Gastrocnemius medialis (tissue), 4 donors: ENCODE measurements at regions not wholly inside any gene's neighbourhood (a gene's known extent, or its start where the extent isn't known, plus 50 kb on each side); places are given as distances from the start of the nearest gene placed in this dataset.

Source experiments
- ATAC-seq, 2 donors: fragments of 150-250 bp; one replicate each; pipeline ENCODE4 v1.9.1; 2016
- DNase-seq, 2 donors: peaks; one replicate each; pipeline ENCODE4 v3.0.0-alpha.2; 2019
- H3K27ac ChIP-seq, 4 donors: fragments of 200-600 bp; sonication (generic); 1 replicate in 1 of 4; 2 replicates in 3 of 4; pipeline ENCODE4 v1.5.1; 2016 to 2018; ENCODE audit warnings: mild to moderate bottlenecking in 2 of 4, moderate library complexity in 1 of 4
- H3K27me3 ChIP-seq, 3 donors: fragments of 200-600 bp; sonication (generic) in 2 of 3; 1 replicate in 1 of 3; 2 replicates in 2 of 3; pipeline versions ENCODE4 v1.5.1 to v1.6.0; 2016 to 2019; ENCODE audit warnings: mild to moderate bottlenecking in 1 of 3, moderate library complexity in 1 of 3
- H3K36me3 ChIP-seq, 2 donors: fragments of 200-600 bp; sonication (generic) in 1 of 2; one replicate each; pipeline ENCODE4 v1.5.1; 2017 to 2018
- H3K4me1 ChIP-seq, 2 donors: fragments of 200-600 bp; sonication (generic) in 1 of 2; one replicate each; pipeline ENCODE4 v1.5.1; 2016 to 2017; ENCODE audit warnings: mild to moderate bottlenecking in 2 of 2
- H3K4me3 ChIP-seq, 4 donors: fragments of 200-600 bp; sonication (generic) in 3 of 4; 1 replicate in 1 of 4; 2 replicates in 3 of 4; pipeline ENCODE4 v1.5.1; 2016 to 2019; ENCODE audit warnings: mild to moderate bottlenecking in 2 of 4
- H3K9me3 ChIP-seq, 3 donors: fragments of 200-600 bp; sonication (generic) in 2 of 3; 1 replicate in 1 of 3; 2 replicates in 2 of 3; pipeline ENCODE4 v1.5.1; 2016 to 2019
- POLR2A ChIP-seq, 2 donors: fragments of 450-650 bp; IDR thresholded peaks; one replicate each; pipeline ENCODE4 v1.6.1; 2017; ENCODE audit warnings: antibody characterized with exemption in 2 of 2, mild to moderate bottlenecking in 2 of 2, moderate library complexity in 2 of 2
- in situ Hi-C, 4 donors: fragments of 200-750 bp; cut with MboI; loops; one replicate each; pipeline versions ENCODE4 v1.15.0 to v1.8.0; 2017; ENCODE audit warnings: low sequenced_read_pairs in 4 of 4
- intact Hi-C: fragments of 100-400 bp; cut with DNase I; formaldehyde crosslinking; loops from one replicate; pipeline ENCODE4 v1.15.1; 2023; ENCODE audit warnings: low total_unique reads
- TF ChIP-seq, protein P1 (sequence below), 5 experiments: fragments of 450-650 bp in 3 of 5; fragments of 200-600 bp in 2 of 5; sonication (generic) in 2 of 5; IDR thresholded peaks in 4 of 5; conservative IDR thresholded peaks in 1 of 5; 1 replicate in 4 of 5; 2 replicates in 1 of 5; pipeline ENCODE4 v1.5.1; 2016 to 2019; ENCODE audit warnings: antibody characterized with exemption in 5 of 5, mild to moderate bottlenecking in 3 of 5, moderate library complexity in 3 of 5

DNA sequence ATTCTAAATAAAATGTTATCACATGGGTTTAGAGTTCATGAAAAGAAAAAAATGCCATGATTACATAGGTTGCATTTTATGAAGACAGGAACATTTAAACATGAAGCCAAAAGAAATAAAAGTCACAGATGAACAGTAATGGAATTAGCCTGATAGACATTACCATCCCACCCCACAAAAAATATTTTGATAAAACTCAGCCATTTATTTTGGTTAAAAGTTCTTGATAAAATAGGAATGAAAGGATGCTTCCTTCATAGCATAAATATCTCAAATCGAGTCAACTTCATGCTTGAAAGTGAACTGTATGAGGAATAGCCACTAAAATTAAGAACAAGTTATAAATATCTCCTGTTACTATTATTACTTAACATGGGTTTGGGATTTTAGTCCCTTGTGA is 101.9 kb upstream of the TMC3 start:
- DNase-seq: no peak
- Histone ChIP-seq H3K4me3 (no peak overlapping the region), H3K36me3 (no peaks in the 10 kb centered on the region), H3K27ac (no peak overlapping the region), H3K27me3 (no peaks in the 10 kb centered on the region), H3K4me1 (no peaks in the 10 kb centered on the region), H3K9me3 (no peaks in the 10 kb centered on the region)
- in situ Hi-C loops (loop anchor here in 2 of 4 donors (10.0 to 25.0 kb wide), 2 partner anchors 586 to 729 kb away; no protein-coding TSS in a partner anchor), intact Hi-C loops (no loop called here)
- TF ChIP-seq, protein P1, sequence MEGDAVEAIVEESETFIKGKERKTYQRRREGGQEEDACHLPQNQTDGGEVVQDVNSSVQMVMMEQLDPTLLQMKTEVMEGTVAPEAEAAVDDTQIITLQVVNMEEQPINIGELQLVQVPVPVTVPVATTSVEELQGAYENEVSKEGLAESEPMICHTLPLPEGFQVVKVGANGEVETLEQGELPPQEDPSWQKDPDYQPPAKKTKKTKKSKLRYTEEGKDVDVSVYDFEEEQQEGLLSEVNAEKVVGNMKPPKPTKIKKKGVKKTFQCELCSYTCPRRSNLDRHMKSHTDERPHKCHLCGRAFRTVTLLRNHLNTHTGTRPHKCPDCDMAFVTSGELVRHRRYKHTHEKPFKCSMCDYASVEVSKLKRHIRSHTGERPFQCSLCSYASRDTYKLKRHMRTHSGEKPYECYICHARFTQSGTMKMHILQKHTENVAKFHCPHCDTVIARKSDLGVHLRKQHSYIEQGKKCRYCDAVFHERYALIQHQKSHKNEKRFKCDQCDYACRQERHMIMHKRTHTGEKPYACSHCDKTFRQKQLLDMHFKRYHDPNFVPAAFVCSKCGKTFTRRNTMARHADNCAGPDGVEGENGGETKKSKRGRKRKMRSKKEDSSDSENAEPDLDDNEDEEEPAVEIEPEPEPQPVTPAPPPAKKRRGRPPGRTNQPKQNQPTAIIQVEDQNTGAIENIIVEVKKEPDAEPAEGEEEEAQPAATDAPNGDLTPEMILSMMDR (IDR thresholded peaks at IDR 0.05 in 4 of 5, conservative IDR thresholded peaks at IDR 0.05 in 1 of 5): no peak
- TF ChIP-seq POLR2A (IDR thresholded peaks at IDR 0.05): no peak
- no peak for ATAC-seq

DNA sequence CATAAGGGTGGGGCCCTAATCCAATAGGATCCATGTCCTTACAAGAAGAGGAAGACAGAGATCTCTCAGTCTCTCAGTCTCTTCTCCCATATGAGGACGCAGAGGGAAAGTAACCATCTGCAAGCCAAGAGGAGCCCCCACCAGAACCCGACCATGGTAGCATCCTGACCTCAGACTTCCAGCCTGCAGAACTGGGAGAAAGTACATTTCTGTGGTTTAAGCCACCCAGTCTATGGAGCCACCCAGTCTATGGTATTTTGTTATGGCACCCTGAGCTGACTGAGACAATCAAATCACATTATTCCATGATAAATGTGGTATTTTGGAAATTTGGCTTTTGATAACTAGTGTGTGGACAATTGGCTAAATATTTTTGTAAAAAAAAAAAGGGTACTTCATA is 101.5 kb upstream of the TMC3 start:
- H3K9me3 ChIP-seq: no peaks in the 10 kb centered on the region
- no peak overlapping the region for H3K27ac ChIP-seq
- no peaks in the 10 kb centered on the region for H3K36me3 ChIP-seq
- no peak for DNase-seq
- in situ Hi-C loops (loop anchor here in 2 of 4 donors (10.0 to 25.0 kb wide), 2 partner anchors 587 to 729 kb away; no protein-coding TSS in a partner anchor), intact Hi-C loops (no loop called here)
- no peaks in the 10 kb centered on the region for H3K27me3 ChIP-seq
- TF ChIP-seq, protein P1 (IDR thresholded peaks at IDR 0.05 in 4 of 5, conservative IDR thresholded peaks at IDR 0.05 in 1 of 5): no peak
- no peak for TF ChIP-seq POLR2A (IDR thresholded peaks at IDR 0.05)
- ATAC-seq: no peak
- H3K4me1 ChIP-seq: no peaks in the 10 kb centered on the region
- H3K4me3 ChIP-seq: no peak overlapping the region

DNA sequence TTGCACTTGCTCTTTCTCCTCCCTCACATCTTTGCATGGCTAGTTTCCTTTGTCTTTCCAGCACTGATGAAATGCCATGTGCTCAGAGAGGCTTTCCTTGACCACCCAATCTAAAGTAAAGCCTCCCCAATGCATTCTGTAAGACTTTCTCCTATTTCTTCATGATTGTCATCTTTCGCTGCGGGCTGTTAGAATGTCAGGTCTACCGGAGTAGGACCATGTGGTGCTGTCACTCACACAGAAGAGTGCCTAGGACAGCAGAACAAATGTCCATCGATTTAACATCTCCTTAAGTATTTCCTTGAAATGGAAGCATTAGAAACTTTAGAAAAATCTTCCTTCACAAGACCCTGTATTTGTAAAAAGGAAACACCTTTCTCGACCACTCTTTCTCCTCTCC is 99.9 kb upstream of the TMC3 start:
- Histone ChIP-seq H3K27ac (no peak overlapping the region), H3K4me1 (no peaks in the 10 kb centered on the region), H3K27me3 (no peaks in the 10 kb centered on the region), H3K9me3 (no peaks in the 10 kb centered on the region), H3K36me3 (no peaks in the 10 kb centered on the region), H3K4me3 (no peak overlapping the region)
- no peak for DNase-seq
- no peak for TF ChIP-seq POLR2A (IDR thresholded peaks at IDR 0.05)
- TF ChIP-seq, protein P1 (IDR thresholded peaks at IDR 0.05 in 4 of 5, conservative IDR thresholded peaks at IDR 0.05 in 1 of 5): no peak
- in situ Hi-C loops: loop anchor here in 1 of 4 donors (10.0 kb wide), 1 partner anchor 731 kb away; no protein-coding TSS in a partner anchor
- intact Hi-C loops: no loop called here
- ATAC-seq: no peak

GRCh38 chr15:81473177-81473576 is 99.2 kb upstream of the TMC3 start:
- Histone ChIP-seq H3K36me3 (no peaks in the 10 kb centered on the region), H3K4me3 (no peak overlapping the region), H3K27me3 (no peaks in the 10 kb centered on the region), H3K27ac (no peak overlapping the region), H3K9me3 (no peaks in the 10 kb centered on the region), H3K4me1 (no peaks in the 10 kb centered on the region)
- in situ Hi-C loops: loop anchor here in 1 of 4 donors (10.0 kb wide), 1 partner anchor 732 kb away; no protein-coding TSS in a partner anchor
- DNase-seq: no peak
- intact Hi-C loops: no loop called here
- TF ChIP-seq, protein P1 (IDR thresholded peaks at IDR 0.05 in 4 of 5, conservative IDR thresholded peaks at IDR 0.05 in 1 of 5): no peak
- no peak for TF ChIP-seq POLR2A (IDR thresholded peaks at IDR 0.05)
- ATAC-seq: no peak

DNA sequence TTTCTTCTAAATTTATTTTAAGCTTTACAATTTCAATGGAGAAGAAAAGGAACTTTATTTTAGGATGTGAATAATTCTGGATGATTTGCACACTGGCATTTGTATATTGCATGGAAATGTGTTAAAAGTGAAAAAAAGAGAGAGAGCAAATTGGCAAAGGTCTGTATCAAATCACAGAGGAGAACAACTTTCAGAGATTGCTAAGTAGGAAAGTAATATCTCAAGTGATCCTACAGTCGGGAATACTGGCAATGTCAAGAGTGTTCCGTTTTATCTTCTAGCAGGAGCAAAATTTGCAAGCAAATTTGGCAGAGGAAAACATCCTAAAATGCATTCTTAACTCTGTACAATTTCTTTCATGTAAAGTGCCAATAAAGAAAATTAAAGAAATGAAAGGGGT is 97.1 kb upstream of the TMC3 start:
- no peak for ATAC-seq
- intact Hi-C loops (no loop called here), in situ Hi-C loops (loop anchor here in 1 of 4 donors (10.0 kb wide), 1 partner anchor 734 kb away; no protein-coding TSS in a partner anchor)
- Histone ChIP-seq H3K36me3 (no peaks in the 10 kb centered on the region), H3K4me1 (no peaks in the 10 kb centered on the region), H3K9me3 (no peaks in the 10 kb centered on the region), H3K27me3 (no peaks in the 10 kb centered on the region), H3K27ac (no peak overlapping the region), H3K4me3 (no peak overlapping the region)
- no peak for DNase-seq
- TF ChIP-seq, protein P1 (IDR thresholded peaks at IDR 0.05 in 4 of 5, conservative IDR thresholded peaks at IDR 0.05 in 1 of 5): no peak
- no peak for TF ChIP-seq POLR2A (IDR thresholded peaks at IDR 0.05)
